ENCODE measurements at regions not wholly inside any gene's neighbourhood (a gene's known extent, or its start where the extent isn't known, plus 50 kb on each side); places are given as distances from the start of the nearest gene placed in this dataset.

DNA sequence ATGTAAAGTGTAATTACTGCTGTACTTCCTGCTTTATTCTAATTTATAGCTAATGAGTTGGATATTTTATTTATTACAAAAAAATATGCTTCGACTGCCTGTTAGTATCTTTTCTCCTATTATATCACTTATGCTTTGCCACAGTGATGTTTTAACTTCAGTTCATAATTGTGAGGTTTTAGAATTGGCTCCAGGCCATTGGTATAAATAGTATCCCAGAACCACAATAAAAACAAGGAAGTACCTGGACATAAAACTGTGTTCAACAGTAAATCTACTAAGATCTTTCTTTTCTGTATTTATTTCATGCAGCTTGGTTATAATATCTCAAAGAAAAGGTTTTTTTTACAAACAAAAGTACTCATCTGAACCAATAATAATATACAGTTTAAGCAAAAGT is 354.3 kb upstream of the CDH9 start:
- H3K36me3 ChIP-seq (ENCODE audit: control insufficient read depth, insufficient read depth, low read length) = no peaks in the 10 kb centered on the region
- H3K9me3 ChIP-seq (ENCODE audit: control insufficient read depth, insufficient read depth, low read length) = no peaks in the 10 kb centered on the region
- H3K4me1 ChIP-seq (ENCODE audit: control insufficient read depth, insufficient read depth, low read length) = peaks cover 3% of the 10 kb centered on the region
- no peak overlapping the region for H3K4me3 ChIP-seq (ENCODE audit: low read depth, low read length)
- no peak overlapping the region for H3K9ac ChIP-seq (ENCODE audit: low read depth, low read length)
- no peaks in the 10 kb centered on the region for H3K27me3 ChIP-seq (ENCODE audit: control insufficient read depth, insufficient read depth, low read length)

DNA sequence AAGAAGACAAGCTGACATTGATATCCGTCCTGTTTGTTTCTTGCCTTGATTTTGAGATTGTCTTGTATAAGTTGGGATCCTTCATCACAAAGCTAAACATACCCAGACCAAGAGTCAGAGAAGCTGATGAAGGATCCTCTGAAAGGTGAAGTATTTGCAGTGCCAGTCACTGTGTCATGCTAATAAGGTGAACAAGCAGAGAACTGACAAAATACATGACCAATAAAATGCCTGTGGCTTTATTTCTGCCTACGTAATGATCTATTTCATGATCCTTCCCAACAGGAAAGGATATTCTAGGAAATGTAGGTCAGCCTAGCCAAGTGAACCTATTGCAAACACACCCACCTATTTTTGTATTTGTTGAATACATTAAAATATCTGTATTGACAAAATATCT is 351.3 kb upstream of the CDH9 start:
- no peaks in the 10 kb centered on the region for H3K27me3 ChIP-seq (ENCODE audit: control insufficient read depth, insufficient read depth, low read length)
- H3K36me3 ChIP-seq (ENCODE audit: control insufficient read depth, insufficient read depth, low read length) = no peaks in the 10 kb centered on the region
- H3K4me1 ChIP-seq (ENCODE audit: control insufficient read depth, insufficient read depth, low read length) = peaks cover 7% of the 10 kb centered on the region
- no peak overlapping the region for H3K4me3 ChIP-seq (ENCODE audit: low read depth, low read length)
- H3K9ac ChIP-seq (ENCODE audit: low read depth, low read length) = no peak overlapping the region
- H3K9me3 ChIP-seq (ENCODE audit: control insufficient read depth, insufficient read depth, low read length) = no peaks in the 10 kb centered on the region

DNA sequence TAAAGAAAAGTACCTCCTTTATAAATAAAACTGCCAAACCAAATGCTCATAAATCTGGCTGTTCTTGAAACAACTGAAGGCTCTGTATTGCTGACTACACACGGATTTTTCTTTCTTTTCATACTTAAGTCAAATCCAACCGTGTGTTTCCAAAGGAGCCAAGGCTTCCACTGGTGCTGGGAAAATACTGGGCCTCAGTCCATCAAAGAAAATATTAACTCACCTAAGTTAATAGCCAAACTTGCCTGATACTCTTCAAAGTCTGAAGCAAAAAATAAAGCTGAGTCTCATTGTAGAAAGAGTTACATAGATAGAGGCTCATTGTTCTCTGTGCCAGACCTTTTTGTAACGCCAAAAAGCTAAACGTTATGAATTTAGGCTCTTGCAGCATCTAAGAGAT is 350.4 kb upstream of the CDH9 start:
- H3K36me3 ChIP-seq (ENCODE audit: control insufficient read depth, insufficient read depth, low read length) = no peaks in the 10 kb centered on the region
- H3K4me3 ChIP-seq (ENCODE audit: low read depth, low read length) = no peak overlapping the region
- no peaks in the 10 kb centered on the region for H3K9me3 ChIP-seq (ENCODE audit: control insufficient read depth, insufficient read depth, low read length)
- peaks cover 7% of the 10 kb centered on the region for H3K4me1 ChIP-seq (ENCODE audit: control insufficient read depth, insufficient read depth, low read length)
- no peaks in the 10 kb centered on the region for H3K27me3 ChIP-seq (ENCODE audit: control insufficient read depth, insufficient read depth, low read length)
- no peak overlapping the region for H3K9ac ChIP-seq (ENCODE audit: low read depth, low read length)

DNA sequence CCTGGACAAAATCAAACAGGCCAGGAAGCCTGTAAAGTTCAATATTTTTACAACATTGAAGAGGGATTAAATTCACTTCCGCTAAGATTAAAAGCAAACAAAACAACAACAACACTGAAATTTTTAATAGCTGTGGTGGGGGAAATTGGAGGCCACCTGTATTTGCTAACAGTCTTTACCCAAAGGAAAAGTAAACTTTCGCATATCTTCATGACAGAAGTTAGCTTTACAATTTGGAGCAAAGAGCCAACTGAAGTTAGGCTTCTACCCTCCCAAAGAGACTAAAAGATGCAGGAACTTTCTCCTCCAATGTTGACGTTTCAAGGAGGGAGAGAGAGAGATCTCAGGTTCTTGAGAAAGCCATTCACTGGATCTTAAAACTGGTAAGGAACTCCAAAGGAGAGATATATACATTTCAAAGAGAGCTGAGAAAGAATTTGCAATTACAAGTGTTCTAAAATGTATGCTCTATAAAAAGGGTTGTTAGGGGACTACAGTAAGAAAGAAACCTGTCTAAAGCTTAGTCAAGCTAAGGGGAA is 349.2 kb upstream of the CDH9 start:
- Histone ChIP-seq H3K4me1 (ENCODE audit: control insufficient read depth, insufficient read depth, low read length) (peaks cover 7% of the 10 kb centered on the region), H3K4me3 (ENCODE audit: low read depth, low read length) (no peak overlapping the region), H3K36me3 (ENCODE audit: control insufficient read depth, insufficient read depth, low read length) (no peaks in the 10 kb centered on the region), H3K9ac (ENCODE audit: low read depth, low read length) (no peak overlapping the region), H3K9me3 (ENCODE audit: control insufficient read depth, insufficient read depth, low read length) (no peaks in the 10 kb centered on the region), H3K27me3 (ENCODE audit: control insufficient read depth, insufficient read depth, low read length) (no peaks in the 10 kb centered on the region)

DNA sequence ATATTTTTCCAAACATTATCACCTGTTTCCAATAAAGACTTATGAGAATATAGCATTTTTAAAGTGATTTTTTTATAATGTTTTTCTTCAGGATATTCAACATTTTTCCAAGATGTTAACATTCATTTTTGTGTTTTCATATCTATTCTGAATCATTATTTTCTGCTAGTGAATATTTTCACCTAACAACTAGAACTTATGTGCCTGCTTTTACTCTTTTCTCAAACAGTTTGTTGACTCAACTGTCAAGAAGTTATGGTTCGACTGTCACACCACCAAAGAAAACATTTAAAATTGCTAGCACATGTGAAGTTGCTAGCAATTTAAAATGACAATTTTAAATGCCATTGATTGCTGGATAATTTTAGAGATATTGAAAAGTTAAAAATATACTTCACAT is 343.3 kb upstream of the CDH9 start:
- Histone ChIP-seq H3K4me1 (ENCODE audit: control insufficient read depth, insufficient read depth, low read length) (no peaks in the 10 kb centered on the region), H3K4me3 (ENCODE audit: low read depth, low read length) (no peak overlapping the region), H3K9me3 (ENCODE audit: control insufficient read depth, insufficient read depth, low read length) (no peaks in the 10 kb centered on the region)

DNA sequence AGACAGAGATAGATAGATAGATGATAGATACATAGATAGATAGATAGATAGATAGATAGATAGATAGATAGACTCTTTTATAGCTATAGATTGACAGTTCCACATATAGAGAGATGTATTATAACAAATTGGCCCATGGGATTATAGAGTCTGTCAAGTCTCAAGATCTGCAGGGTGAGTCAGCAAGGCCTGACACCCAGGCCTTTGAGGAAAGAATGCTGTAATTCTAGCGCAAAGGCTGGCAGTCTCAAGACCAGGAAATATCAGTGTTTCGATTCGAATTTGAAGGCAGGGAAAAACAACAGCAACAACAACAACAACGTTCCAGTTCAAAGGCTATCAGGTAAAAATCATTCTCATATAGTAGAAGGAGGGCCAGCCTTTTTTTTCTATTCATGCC is 339.2 kb upstream of the CDH9 start:
- Histone ChIP-seq H3K36me3 (ENCODE audit: control insufficient read depth, insufficient read depth, low read length) (no peaks in the 10 kb centered on the region), H3K9me3 (ENCODE audit: control insufficient read depth, insufficient read depth, low read length) (no peaks in the 10 kb centered on the region), H3K4me1 (ENCODE audit: control insufficient read depth, insufficient read depth, low read length) (no peaks in the 10 kb centered on the region), H3K9ac (ENCODE audit: low read depth, low read length) (no peak overlapping the region), H3K4me3 (ENCODE audit: low read depth, low read length) (no peak overlapping the region), H3K27me3 (ENCODE audit: control insufficient read depth, insufficient read depth, low read length) (no peaks in the 10 kb centered on the region)

More for the DNA sequence above, 343.3 kb upstream of the CDH9 start:
- Histone ChIP-seq H3K27me3 (ENCODE audit: control insufficient read depth, insufficient read depth, low read length) (no peaks in the 10 kb centered on the region), H3K9ac (ENCODE audit: low read depth, low read length) (no peak overlapping the region), H3K36me3 (ENCODE audit: control insufficient read depth, insufficient read depth, low read length) (no peaks in the 10 kb centered on the region)

DNA sequence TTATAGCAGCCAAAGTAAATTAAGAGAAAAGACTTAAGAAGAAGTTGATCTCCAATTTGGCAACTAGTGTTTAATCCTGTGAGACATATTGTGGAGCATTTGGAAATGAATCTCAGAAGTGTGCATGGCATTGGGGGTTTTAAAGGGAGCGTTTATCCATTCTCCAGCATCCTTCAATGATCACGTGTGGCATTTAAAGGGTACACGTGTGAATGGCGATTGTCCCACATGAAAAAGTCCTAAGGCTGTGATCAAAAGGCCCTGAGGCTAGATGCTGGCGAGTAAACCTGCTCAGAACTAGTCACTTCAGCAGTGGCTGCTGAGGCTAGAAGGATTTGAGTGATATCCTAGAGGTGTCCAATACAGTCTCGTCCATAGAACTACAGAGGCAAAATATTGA is 315.6 kb upstream of the CDH9 start:
- no peaks in the 10 kb centered on the region for H3K36me3 ChIP-seq (ENCODE audit: control insufficient read depth, insufficient read depth, low read length)
- H3K9ac ChIP-seq (ENCODE audit: low read depth, low read length) = no peak overlapping the region
- no peaks in the 10 kb centered on the region for H3K27me3 ChIP-seq (ENCODE audit: control insufficient read depth, insufficient read depth, low read length)
- no peak overlapping the region for H3K4me3 ChIP-seq (ENCODE audit: low read depth, low read length)
- H3K9me3 ChIP-seq (ENCODE audit: control insufficient read depth, insufficient read depth, low read length) = no peaks in the 10 kb centered on the region
- no peaks in the 10 kb centered on the region for H3K4me1 ChIP-seq (ENCODE audit: control insufficient read depth, insufficient read depth, low read length)

DNA sequence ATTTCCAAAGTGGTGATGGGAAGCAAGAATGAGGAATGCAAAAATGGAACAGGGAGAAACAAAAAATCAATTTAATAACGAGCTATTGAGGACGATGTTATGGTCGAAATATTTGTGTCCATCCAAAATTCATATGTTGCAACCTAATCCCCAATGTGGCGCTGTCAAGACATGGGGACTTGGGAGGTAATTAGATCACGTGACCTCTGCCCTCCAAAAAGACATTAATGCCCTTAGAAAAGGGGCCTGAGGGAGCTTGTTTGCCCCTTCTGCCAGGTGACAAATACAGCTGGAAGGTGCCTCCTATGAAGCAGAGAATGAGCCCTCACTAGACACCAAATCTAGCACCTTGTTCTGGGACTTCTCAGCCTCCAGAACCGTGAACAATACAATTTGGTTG is 315.2 kb upstream of the CDH9 start:
- H3K4me1 ChIP-seq (ENCODE audit: control insufficient read depth, insufficient read depth, low read length) = no peaks in the 10 kb centered on the region
- H3K9ac ChIP-seq (ENCODE audit: low read depth, low read length) = no peak overlapping the region
- no peak overlapping the region for H3K4me3 ChIP-seq (ENCODE audit: low read depth, low read length)
- no peaks in the 10 kb centered on the region for H3K27me3 ChIP-seq (ENCODE audit: control insufficient read depth, insufficient read depth, low read length)
- no peaks in the 10 kb centered on the region for H3K9me3 ChIP-seq (ENCODE audit: control insufficient read depth, insufficient read depth, low read length)
- no peaks in the 10 kb centered on the region for H3K36me3 ChIP-seq (ENCODE audit: control insufficient read depth, insufficient read depth, low read length)

DNA sequence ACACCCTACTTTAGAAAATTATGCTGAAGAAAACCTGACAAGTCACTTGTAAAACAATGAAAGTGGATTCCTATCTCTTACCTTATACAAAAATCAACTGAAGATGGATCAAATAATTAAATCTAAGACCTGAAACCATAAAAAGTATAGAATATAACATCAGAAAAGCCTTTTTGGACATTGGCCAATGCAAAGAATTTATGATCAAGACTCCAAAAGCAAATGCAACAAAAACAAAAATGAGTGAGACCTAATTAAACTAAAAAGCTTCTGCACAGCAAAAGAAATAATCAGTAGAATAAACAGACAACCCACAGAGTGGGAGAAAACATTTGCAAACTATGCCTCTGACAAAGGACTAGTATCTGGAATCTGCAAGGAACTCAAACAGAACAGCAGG is 303.0 kb upstream of the CDH9 start:
- H3K4me3 ChIP-seq (ENCODE audit: low read depth, low read length) = no peak overlapping the region
- H3K9me3 ChIP-seq (ENCODE audit: control insufficient read depth, insufficient read depth, low read length) = no peaks in the 10 kb centered on the region
- H3K27me3 ChIP-seq (ENCODE audit: control insufficient read depth, insufficient read depth, low read length) = no peaks in the 10 kb centered on the region
- H3K36me3 ChIP-seq (ENCODE audit: control insufficient read depth, insufficient read depth, low read length) = no peaks in the 10 kb centered on the region
- no peak overlapping the region for H3K9ac ChIP-seq (ENCODE audit: low read depth, low read length)
- peaks cover 2% of the 10 kb centered on the region for H3K4me1 ChIP-seq (ENCODE audit: control insufficient read depth, insufficient read depth, low read length)

DNA sequence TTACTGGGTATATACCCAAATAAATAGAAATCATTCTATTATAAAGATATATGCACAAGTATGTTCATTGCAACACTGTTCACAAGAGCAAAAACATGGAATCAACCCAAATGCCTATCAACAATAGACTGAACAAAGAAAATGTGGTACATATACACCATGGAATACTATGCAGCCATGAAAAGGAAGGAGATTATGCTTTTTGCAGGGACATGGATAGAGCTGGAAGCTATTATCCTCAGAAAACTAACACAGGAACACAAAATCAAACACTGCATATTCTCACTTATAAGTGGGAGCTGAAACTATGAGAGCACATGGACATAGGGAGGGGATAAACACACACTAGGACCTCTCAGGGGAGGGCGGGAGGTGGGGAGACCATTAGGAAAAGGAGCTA is 298.4 kb upstream of the CDH9 start:
- Histone ChIP-seq H3K36me3 (ENCODE audit: control insufficient read depth, insufficient read depth, low read length) (no peaks in the 10 kb centered on the region), H3K4me1 (ENCODE audit: control insufficient read depth, insufficient read depth, low read length) (no peaks in the 10 kb centered on the region), H3K27me3 (ENCODE audit: control insufficient read depth, insufficient read depth, low read length) (no peaks in the 10 kb centered on the region), H3K4me3 (ENCODE audit: low read depth, low read length) (no peak overlapping the region), H3K9me3 (ENCODE audit: control insufficient read depth, insufficient read depth, low read length) (no peaks in the 10 kb centered on the region), H3K9ac (ENCODE audit: low read depth, low read length) (no peak overlapping the region)

DNA sequence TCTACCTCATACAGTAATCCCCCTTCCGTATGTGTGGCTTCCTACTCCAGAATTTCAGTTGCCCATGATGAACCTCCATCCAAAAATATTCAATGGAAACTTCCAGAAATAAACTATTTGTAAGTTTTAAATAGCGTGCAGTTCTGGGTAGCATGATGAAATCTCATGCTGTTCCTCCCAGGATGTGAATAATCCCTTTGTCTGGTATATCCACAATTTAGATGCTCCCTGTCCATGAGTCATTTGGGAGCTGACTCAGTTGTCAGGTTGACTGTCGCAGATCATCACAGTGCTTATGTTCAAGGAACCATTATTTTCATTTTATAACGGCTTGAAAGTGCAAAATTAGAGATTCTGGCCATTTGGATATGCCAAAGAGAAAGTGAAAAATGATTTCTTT is 290.1 kb upstream of the CDH9 start:
- Histone ChIP-seq H3K36me3 (ENCODE audit: control insufficient read depth, insufficient read depth, low read length) (no peaks in the 10 kb centered on the region), H3K9me3 (ENCODE audit: control insufficient read depth, insufficient read depth, low read length) (no peaks in the 10 kb centered on the region), H3K4me1 (ENCODE audit: control insufficient read depth, insufficient read depth, low read length) (no peaks in the 10 kb centered on the region), H3K9ac (ENCODE audit: low read depth, low read length) (no peak overlapping the region), H3K27me3 (ENCODE audit: control insufficient read depth, insufficient read depth, low read length) (no peaks in the 10 kb centered on the region), H3K4me3 (ENCODE audit: low read depth, low read length) (no peak overlapping the region)

DNA sequence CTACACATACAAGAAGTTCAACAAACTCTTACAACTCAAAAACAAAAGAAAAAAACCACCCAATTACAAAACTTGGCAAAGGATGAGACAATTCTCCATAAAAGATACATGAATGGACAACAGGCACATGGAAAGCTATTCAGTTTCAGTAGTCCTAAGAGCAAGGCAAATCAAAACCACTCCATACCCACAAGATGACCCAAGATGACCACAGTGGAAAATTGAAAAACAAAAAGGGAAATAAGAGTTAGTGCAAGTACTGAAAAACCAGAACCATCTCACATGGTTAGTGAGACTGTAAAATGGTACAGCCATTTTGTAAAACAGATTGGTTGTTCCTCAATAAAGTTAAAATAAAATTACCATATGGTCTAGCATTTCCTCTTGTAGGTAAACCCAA is 287.1 kb upstream of the CDH9 start:
- H3K9me3 ChIP-seq (ENCODE audit: control insufficient read depth, insufficient read depth, low read length) = no peaks in the 10 kb centered on the region
- no peaks in the 10 kb centered on the region for H3K36me3 ChIP-seq (ENCODE audit: control insufficient read depth, insufficient read depth, low read length)
- no peaks in the 10 kb centered on the region for H3K4me1 ChIP-seq (ENCODE audit: control insufficient read depth, insufficient read depth, low read length)
- no peaks in the 10 kb centered on the region for H3K27me3 ChIP-seq (ENCODE audit: control insufficient read depth, insufficient read depth, low read length)
- H3K9ac ChIP-seq (ENCODE audit: low read depth, low read length) = no peak overlapping the region
- H3K4me3 ChIP-seq (ENCODE audit: low read depth, low read length) = no peak overlapping the region

DNA sequence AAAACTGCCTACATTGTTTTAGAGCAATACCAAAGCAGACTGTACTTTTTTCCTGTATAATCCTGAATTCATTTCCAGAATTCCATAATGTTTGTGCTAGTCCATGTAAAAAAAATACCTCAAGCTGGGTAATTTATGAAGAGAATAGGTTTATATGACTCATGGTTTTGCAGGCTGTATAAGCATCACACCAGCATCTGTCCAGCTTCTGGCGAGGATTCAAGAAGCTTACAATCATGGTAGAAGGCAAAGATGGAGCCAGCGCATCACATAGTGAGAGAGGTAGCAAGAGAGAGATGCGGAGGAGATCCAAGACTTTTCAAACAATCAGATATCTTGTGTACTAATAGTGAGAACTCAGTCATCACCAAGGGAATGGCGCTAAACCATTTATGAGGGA is 280.3 kb upstream of the CDH9 start:
- Histone ChIP-seq H3K9ac (ENCODE audit: low read depth, low read length) (no peak overlapping the region), H3K36me3 (ENCODE audit: control insufficient read depth, insufficient read depth, low read length) (no peaks in the 10 kb centered on the region), H3K4me3 (ENCODE audit: low read depth, low read length) (no peak overlapping the region), H3K27me3 (ENCODE audit: control insufficient read depth, insufficient read depth, low read length) (no peaks in the 10 kb centered on the region), H3K4me1 (ENCODE audit: control insufficient read depth, insufficient read depth, low read length) (peaks cover 11% of the 10 kb centered on the region), H3K9me3 (ENCODE audit: control insufficient read depth, insufficient read depth, low read length) (no peaks in the 10 kb centered on the region)
